HG02588 (cell line): ENCODE measurements at regions not wholly inside any gene's neighbourhood (a gene's known extent, or its start where the extent isn't known, plus 50 kb on each side); places are given as distances from the start of the nearest gene placed in this dataset.
"Not testable (repeated sequence)": the region's sequence is repeated elsewhere in the genome, so short reads cannot be mapped to it uniquely, and the experiment has no call there.

Source experiments
- ATAC-seq: cut with Tn5 transposase; IDR thresholded peaks from one replicate; pipeline ENCODE4 v1.9.1; 2021; ENCODE audit warnings: mild to moderate bottlenecking, moderate library complexity; ENCODE audit not compliant: unreplicated experiment

DNA sequence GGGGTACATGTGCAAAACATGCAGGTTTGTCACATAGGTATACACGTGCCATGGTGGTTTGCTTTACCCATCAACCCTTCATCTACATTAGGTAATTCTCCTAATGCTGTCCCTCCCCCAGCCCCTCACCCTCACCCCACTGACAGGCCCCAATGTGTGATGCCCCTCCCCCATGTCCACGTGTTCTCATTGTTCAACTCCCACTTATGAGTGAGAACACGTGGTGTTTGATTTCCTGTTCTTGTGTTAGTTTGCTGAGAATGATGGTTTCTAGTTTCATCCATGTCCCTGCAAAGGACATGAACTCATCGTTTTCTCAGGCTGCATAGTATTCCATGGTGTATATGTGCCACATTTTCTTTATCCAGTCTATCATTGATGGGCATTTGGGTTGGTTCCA is 232.9 kb upstream of the RASGRP1 start:
- not testable (repeated sequence) for ATAC-seq

DNA sequence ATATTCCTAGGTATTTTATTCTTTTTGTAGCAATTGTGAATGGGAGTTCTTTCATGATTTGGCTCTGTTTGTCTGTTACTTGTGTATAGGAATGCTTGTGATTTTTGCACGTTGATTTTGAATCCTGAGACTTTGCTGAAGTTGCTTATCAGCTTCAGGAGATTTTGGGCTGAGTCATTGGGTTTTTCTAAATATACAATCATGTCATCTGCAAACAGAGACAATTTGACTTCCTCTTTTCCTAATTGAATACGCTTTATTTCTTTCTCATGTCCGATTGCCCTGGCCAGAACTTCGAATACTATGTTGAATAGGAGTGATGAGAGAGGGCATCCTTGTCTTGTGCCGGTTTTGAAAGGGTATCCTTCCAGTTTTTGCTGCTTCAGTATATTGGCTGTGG is 234.6 kb upstream of the RASGRP1 start:
- not testable (repeated sequence) for ATAC-seq

DNA sequence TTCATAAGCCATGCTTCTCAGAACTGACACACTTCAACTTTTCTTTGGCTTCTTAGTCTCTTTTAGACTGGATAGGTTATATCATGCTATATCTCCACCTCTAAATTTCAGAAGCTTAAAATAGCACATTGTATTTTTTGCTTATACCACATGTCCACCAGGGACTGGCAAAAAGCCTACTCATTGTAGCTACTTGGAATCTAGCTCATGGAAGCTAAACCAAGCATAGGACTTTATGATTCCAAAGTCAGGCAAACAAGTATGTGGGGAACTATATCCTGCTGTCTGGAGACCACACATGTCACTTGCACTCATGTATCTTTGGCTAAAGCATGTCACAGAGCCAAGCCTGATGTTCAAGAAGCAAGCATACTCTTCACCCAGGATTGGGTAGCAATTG is 245.0 kb upstream of the RASGRP1 start:
- no peak for ATAC-seq

- ATAC-seq = no peak
Observed at GRCh38 chr15:38810686-38811085, 246.1 kb upstream of the RASGRP1 start.

GRCh38 chr15:38814254-38814653 is 249.6 kb upstream of the RASGRP1 start:
- not testable (repeated sequence) for ATAC-seq

DNA sequence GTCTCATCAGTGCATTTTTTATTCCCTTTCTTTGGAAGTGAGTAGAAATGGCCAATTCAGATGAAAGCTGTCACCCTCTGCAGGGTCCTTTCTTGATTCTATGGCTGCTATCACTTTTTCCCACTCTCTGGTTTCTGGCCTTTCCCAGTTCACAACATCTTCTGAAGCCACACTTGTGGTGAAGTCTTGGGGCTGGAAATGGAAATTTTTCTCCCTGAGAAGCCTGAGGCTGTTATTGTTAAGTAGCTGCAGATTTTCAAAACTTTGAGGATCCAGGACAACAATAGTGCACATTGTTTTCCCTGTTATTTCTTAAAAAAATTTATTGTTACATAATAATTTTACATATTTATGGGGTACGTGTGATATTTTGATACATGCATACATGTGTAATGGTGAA is 250.3 kb upstream of the RASGRP1 start:
- no peak for ATAC-seq

GRCh38 chr15:38817427-38818156 is 253.0 kb upstream of the RASGRP1 start:
- ATAC-seq = peak; percentile 79

DNA sequence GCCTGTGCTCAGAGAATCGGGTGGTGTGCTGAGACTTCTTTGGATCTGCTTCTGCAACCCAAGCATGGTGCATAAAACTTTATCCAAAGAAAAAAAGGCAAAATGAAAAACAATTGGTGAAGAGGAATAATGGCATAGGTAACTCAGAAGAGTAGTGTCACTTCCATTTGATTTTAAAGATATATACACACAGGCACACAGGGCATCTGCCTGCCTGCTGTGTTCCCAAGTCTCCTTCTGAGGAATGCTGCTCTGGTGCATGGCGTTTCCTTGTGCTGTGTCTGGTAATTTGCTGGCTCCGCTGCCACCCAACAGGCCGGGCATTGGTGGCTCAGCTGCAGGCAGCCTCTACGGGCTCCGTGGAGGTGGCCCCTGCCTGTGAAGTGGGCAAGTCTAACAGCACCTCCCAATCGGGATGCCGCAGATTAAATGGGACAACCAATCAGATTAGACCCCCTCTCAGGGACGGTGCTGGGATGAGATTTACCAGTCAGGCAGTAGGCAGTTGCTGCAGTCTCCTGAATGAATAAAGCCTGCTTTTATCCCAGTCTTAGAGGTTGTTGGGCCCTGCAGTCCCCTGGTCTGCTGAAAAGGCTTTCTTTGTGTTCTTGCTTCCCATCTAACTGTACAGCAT is 253.7 kb upstream of the RASGRP1 start:
- ATAC-seq = no peak

DNA sequence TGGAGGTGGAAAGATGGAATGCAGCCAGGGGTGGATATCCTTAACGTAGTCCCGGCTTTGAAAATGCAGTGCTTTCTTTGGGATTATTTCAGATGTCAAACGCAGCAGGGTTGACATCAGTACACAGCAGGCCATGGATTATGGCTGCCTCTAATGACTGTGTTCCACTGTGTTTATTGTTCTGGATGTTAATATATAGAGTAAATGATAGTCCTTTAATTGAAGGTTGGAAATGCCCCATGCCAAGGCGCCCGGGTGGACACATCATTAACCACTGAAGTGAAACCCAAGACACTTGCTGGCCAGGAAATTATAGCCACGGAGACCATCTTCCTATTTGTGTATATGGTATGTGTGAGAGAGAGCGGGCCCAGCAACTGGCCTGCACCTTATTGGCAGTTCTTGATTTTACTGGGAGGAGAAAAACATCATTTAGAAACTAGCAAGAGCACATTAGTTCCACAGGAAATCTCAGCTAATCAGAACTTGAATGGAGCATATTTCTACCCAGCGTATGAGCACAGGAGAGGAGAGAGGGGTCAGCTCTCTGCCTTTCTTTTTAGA is 254.9 kb upstream of the RASGRP1 start:
- no peak for ATAC-seq

DNA sequence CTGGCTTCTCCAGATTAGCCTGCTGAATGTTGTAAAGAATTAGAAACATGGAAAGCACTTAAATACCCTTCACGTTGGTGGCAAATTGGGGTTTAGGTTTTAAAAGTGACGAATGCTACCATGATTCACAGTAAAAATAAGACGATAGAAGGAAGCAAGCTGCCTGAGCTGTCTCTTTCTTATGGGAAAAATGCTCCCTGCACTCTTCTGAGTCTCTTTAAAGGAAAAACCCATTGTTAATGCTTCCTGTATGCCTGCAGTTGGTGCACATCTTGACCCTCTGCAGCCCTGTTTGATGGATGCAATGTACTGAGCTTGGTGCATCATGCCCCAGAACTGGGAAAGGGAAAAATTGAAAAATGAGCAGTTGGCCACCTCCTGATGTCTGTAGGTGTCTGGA is 258.6 kb upstream of the RASGRP1 start:
- ATAC-seq = no peak

- no peak for ATAC-seq
Observed at GRCh38 chr15:38824719-38825118, 260.1 kb upstream of the RASGRP1 start.

- no peak for ATAC-seq
Observed at GRCh38 chr15:38826880-38827279, 262.3 kb upstream of the RASGRP1 start.

DNA sequence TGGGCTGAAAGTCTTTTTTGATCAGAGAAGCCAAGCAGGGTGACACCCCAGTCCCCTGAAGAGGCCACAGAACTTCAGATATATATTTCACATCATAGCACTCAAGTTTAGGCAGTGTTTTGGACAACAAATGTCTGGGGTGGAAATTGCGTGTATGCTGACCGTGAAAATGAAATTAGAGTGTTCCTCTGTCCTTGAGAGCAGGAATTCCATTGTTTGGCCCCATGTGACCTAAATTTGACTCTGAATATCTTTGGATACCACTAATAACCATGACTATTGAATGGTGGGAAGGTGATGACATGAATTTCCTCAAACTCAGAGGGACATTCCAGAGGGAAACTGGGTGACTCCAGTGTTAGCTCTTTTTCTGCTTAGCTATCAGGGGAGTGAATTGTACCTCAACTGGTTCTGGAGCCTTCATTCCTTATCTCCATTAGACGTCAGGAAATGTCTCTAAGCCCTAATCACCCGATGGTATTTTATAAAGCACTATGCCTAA is 263.5 kb upstream of the RASGRP1 start:
- no peak for ATAC-seq

DNA sequence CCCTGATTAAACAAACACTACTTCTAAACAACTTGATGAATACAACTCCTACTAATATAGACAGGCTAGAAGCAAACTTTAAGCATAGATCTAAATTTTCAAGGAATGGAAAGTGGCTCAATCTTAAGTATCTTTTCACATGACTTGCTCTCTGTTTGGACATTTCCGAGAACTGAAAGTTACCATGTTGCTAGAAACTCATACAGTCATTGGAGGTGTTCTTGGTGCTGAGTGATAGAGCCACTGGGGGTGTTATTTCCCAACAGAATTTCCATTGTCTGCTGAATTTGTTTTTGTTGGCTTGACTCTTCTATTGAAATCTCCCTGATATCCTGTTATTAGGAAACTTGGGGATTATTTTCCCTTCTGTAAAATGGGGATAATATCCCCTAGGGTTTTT is 264.5 kb upstream of the RASGRP1 start:
- ATAC-seq = no peak

- ATAC-seq = no peak
Observed at GRCh38 chr15:38842226-38842625, 277.6 kb upstream of the RASGRP1 start.

- ATAC-seq = no peak
Observed at GRCh38 chr15:38843051-38843501, 278.5 kb upstream of the RASGRP1 start.

DNA sequence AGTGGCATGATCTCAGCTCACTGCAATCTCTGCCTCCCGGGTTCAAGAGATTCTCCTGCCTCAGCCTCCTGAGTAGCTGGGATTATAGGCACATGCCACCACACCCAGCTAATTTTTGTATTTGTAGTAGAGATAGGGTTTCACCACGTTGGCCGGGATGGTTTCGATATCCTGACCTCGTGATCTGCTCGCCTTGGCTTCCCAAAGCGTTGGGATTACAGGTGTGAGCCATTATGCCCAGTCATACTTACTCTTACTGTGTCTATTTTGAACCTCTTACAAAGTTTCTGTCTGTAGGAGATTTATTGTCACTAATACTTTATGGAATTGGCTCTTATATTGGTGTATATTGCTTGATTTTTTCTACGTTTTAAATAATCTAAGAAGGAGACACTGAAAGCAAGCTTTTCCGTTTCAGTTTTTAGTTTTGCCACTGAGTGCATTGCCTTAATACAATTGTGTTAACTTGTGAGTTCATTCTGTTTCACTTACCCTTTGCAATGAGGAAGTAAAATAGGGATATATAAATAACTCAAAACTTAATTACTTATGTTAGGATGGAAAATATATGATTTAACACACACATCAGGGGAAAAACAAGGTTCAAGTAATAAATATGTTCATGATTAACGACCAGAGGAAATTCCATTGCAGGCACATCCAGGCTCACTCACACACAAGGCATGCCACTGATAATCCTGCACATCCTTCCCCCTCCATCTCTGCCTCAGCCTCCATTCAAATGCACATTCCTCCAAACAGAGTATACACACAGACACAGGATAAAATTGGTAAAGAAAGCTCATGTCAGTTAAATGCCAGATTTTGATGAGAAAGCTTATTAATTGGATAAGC is 279.3 kb upstream of the RASGRP1 start:
- ATAC-seq = no peak

DNA sequence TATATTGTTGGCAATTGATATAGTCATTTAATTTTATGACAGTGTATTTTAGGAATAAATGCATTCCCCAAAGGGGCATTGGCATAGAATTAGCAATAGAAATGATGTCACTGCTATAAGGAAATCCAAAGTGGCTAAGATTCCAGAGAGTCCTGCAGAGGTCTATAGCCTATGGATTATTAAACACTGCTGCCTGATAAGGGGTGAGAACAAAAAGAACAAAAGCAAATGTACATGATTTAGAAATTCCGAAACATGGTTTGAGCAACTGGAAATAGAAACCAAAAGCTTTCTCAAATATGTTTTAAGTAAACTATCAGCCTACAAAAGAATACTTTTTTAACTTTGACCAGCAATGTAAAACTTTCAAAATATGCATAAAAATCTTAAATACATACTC is 280.1 kb upstream of the RASGRP1 start:
- no peak for ATAC-seq

DNA sequence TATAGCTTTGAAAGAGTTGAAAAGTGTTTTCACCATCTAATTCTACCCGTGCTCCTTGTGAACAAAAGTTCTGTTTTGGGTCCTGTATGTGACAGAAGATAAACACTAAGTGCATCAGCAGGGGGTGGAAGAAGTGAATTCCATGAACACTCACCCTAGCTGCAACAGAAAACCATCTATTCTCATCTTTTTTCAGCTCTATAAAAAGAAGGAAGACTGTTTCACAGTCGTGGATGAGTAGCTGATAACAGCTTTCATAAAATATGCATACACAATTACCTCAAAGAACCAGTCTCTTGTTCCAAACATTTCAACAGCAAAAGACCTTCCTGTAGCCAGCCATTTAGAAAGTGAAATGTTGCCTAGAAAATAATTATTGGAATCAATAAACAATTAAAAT is 281.7 kb upstream of the RASGRP1 start:
- ATAC-seq = no peak

DNA sequence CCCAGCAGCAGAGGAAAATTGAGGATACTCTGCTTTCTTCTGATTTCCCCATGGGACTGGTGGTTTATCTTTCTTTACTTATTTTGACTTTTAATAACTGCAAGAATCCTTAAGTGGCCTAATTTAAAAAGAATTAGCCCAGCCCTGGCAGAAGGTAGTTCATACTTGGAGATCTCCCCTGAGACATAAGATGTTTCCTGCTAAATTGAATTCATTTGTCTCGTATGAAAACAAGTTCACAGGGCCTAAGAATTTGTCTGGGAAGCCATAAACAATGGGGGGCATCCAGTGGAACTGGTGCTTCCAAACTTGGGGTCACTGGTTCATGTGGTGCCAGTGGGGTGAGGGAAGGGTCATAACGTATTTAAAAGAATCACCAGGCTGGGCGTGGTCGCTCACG is 283.1 kb upstream of the RASGRP1 start:
- ATAC-seq = no peak

GRCh38 chr15:38849046-38849445 is 284.4 kb upstream of the RASGRP1 start:
- no peak for ATAC-seq
